ENCODE measurements at regions not wholly inside any gene's neighbourhood (a gene's known extent, or its start where the extent isn't known, plus 50 kb on each side); places are given as distances from the start of the nearest gene placed in this dataset.

- TF ChIP-seq REST (IDR thresholded peaks at IDR 0.05; ENCODE audit: low read depth) (no peak), TAF1 (IDR thresholded peaks at IDR 0.05; ENCODE audit: low read depth) (no peak), EP300 (IDR thresholded peaks at IDR 0.05; ENCODE audit: borderline replicate concordance) (no peak), EGR1 (IDR thresholded peaks at IDR 0.05) (no peak), YY1 (IDR thresholded peaks at IDR 0.05; ENCODE audit: low read depth) (no peak), FOXM1 (IDR thresholded peaks at IDR 0.05; ENCODE audit: borderline replicate concordance, low read depth) (no peak), MAX (IDR thresholded peaks at IDR 0.05) (no peak), RAD21 (IDR thresholded peaks at IDR 0.05; ENCODE audit: low read depth) (no peak), TCF12 (IDR thresholded peaks at IDR 0.05; ENCODE audit: low read depth) (no peak), USF1 (IDR thresholded peaks at IDR 0.05) (no peak), CEBPB (IDR thresholded peaks at IDR 0.05) (no peak), ZBTB7A (IDR thresholded peaks at IDR 0.05; ENCODE audit: low read depth) (no peak), NFIC (IDR thresholded peaks at IDR 0.05) (no peak), TEAD4 (IDR thresholded peaks at IDR 0.05) (no peak), CREB1 (IDR thresholded peaks at IDR 0.05; ENCODE audit: low read depth) (no peak)
These were observed 611.1 kb downstream of the AACS start for GRCh38 chr12:125676366-125676765.

- TF ChIP-seq CREB1 (IDR thresholded peaks at IDR 0.05; ENCODE audit: low read depth), result no peak
These were observed 612.6 kb downstream of the AACS start for GRCh38 chr12:125677829-125678228.

- TF ChIP-seq REST (IDR thresholded peaks at IDR 0.05; ENCODE audit: low read depth), result no peak
These were observed 613.4 kb downstream of the AACS start for GRCh38 chr12:125678589-125678993.

- TF ChIP-seq RAD21 (IDR thresholded peaks at IDR 0.05; ENCODE audit: low read depth) (peak; percentile 43; the same call in 1 of the 2 replicates), CEBPB (IDR thresholded peaks at IDR 0.05) (no peak), REST (IDR thresholded peaks at IDR 0.05; ENCODE audit: low read depth) (no peak), FOXM1 (IDR thresholded peaks at IDR 0.05; ENCODE audit: borderline replicate concordance, low read depth) (no peak)
These were observed 618.6 kb downstream of the AACS start for GRCh38 chr12:125683748-125684381.

- TF ChIP-seq USF1 (IDR thresholded peaks at IDR 0.05) (no peak), REST (IDR thresholded peaks at IDR 0.05; ENCODE audit: low read depth) (no peak), YY1 (IDR thresholded peaks at IDR 0.05; ENCODE audit: low read depth) (no peak), TCF12 (IDR thresholded peaks at IDR 0.05; ENCODE audit: low read depth) (no peak), ZBTB7A (IDR thresholded peaks at IDR 0.05; ENCODE audit: low read depth) (no peak)
These were observed 619.9 kb downstream of the AACS start for GRCh38 chr12:125684968-125685790.
